Glutamatergic neuron (in vitro differentiated cells): ENCODE measurements at regions not wholly inside any gene's neighbourhood (a gene's known extent, or its start where the extent isn't known, plus 50 kb on each side); places are given as distances from the start of the nearest gene placed in this dataset.

Experiments used
- DNase-seq: peaks from one replicate; pipeline ENCODE4 v3.0.0; 2022
- H3K27ac Mint-ChIP-seq: one replicate; pipeline ENCODE4 v1.8.0; 2020; ENCODE audit warnings: mild to moderate bottlenecking, mixed read lengths, inconsistent platforms; ENCODE audit not compliant: unreplicated experiment
- H3K27me3 Mint-ChIP-seq: one replicate; pipeline ENCODE4 v1.8.0; 2020; ENCODE audit warnings: mild to moderate bottlenecking, moderate library complexity, mixed read lengths, inconsistent platforms; ENCODE audit not compliant: unreplicated experiment
- H3K36me3 Mint-ChIP-seq: one replicate; pipeline ENCODE4 v1.8.0; 2020; ENCODE audit warnings: mild to moderate bottlenecking, mixed read lengths, inconsistent platforms; ENCODE audit not compliant: unreplicated experiment
- H3K4me1 Mint-ChIP-seq: one replicate; pipeline ENCODE4 v1.8.0; 2020; ENCODE audit warnings: mild to moderate bottlenecking, low read depth, mixed read lengths, inconsistent platforms; ENCODE audit not compliant: unreplicated experiment
- H3K4me3 Mint-ChIP-seq: one replicate; pipeline ENCODE4 v1.8.0; 2020; ENCODE audit warnings: mild to moderate bottlenecking, mixed read lengths, inconsistent platforms; ENCODE audit not compliant: unreplicated experiment
- H3K9me3 Mint-ChIP-seq: one replicate; pipeline ENCODE4 v1.8.0; 2020; ENCODE audit warnings: mild to moderate bottlenecking, moderate library complexity, mixed read lengths, inconsistent platforms; ENCODE audit not compliant: unreplicated experiment
- TF ChIP-seq, protein P1 (sequence below): fragments of 200-600 bp; sonication (generic); IDR thresholded peaks from one replicate; pipeline ENCODE4 v1.5.0; 2021; ENCODE audit not compliant: partially characterized antibody, unreplicated experiment

GRCh38 chr2:34949316-34949715 lies 1350.2 kb upstream of the FAM98A start:
- Mint-ChIP-seq H3K4me3 (no peak overlapping the region), H3K36me3 (no peaks in the 10 kb centered on the region), H3K9me3 (no peaks in the 10 kb centered on the region), H3K4me1 (no peaks in the 10 kb centered on the region), H3K27ac (no peak overlapping the region), H3K27me3 (peaks cover 1% of the 10 kb centered on the region)
- TF ChIP-seq, protein P1, sequence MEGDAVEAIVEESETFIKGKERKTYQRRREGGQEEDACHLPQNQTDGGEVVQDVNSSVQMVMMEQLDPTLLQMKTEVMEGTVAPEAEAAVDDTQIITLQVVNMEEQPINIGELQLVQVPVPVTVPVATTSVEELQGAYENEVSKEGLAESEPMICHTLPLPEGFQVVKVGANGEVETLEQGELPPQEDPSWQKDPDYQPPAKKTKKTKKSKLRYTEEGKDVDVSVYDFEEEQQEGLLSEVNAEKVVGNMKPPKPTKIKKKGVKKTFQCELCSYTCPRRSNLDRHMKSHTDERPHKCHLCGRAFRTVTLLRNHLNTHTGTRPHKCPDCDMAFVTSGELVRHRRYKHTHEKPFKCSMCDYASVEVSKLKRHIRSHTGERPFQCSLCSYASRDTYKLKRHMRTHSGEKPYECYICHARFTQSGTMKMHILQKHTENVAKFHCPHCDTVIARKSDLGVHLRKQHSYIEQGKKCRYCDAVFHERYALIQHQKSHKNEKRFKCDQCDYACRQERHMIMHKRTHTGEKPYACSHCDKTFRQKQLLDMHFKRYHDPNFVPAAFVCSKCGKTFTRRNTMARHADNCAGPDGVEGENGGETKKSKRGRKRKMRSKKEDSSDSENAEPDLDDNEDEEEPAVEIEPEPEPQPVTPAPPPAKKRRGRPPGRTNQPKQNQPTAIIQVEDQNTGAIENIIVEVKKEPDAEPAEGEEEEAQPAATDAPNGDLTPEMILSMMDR = no peak
- no peak for DNase-seq

- TF ChIP-seq, protein P1 = no peak
- no peaks in the 10 kb centered on the region for H3K27me3 Mint-ChIP-seq
- no peak overlapping the region for H3K4me3 Mint-ChIP-seq
- no peak for DNase-seq
- no peaks in the 10 kb centered on the region for H3K36me3 Mint-ChIP-seq
- no peaks in the 10 kb centered on the region for H3K9me3 Mint-ChIP-seq
- H3K27ac Mint-ChIP-seq = no peak overlapping the region
- no peaks in the 10 kb centered on the region for H3K4me1 Mint-ChIP-seq
These were observed 1337.0 kb upstream of the FAM98A start for GRCh38 chr2:34936089-34936488.

DNA sequence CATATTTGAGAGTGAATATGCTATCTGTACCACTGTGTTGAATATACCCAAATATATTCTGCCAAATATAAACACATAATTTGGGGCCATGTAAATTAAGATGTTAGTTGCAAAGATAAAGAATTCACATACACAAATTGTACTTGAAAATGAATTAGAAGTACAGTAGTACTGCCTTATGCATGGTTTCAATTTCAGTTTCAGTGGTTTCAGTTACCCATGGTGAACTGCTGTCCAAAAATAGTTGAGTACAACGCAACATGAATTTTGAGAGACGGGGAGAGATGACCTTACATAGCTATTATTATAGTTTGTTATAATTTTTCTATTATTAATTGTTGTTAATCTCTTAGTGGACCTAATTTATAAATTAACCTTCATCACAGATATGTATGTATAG lies 1313.0 kb upstream of the FAM98A start:
- H3K27ac Mint-ChIP-seq = no peak overlapping the region
- H3K4me1 Mint-ChIP-seq = no peaks in the 10 kb centered on the region
- TF ChIP-seq, protein P1 = no peak
- H3K9me3 Mint-ChIP-seq = no peaks in the 10 kb centered on the region
- no peaks in the 10 kb centered on the region for H3K27me3 Mint-ChIP-seq
- no peak for DNase-seq
- no peak overlapping the region for H3K4me3 Mint-ChIP-seq
- H3K36me3 Mint-ChIP-seq = peaks cover 4% of the 10 kb centered on the region

DNA sequence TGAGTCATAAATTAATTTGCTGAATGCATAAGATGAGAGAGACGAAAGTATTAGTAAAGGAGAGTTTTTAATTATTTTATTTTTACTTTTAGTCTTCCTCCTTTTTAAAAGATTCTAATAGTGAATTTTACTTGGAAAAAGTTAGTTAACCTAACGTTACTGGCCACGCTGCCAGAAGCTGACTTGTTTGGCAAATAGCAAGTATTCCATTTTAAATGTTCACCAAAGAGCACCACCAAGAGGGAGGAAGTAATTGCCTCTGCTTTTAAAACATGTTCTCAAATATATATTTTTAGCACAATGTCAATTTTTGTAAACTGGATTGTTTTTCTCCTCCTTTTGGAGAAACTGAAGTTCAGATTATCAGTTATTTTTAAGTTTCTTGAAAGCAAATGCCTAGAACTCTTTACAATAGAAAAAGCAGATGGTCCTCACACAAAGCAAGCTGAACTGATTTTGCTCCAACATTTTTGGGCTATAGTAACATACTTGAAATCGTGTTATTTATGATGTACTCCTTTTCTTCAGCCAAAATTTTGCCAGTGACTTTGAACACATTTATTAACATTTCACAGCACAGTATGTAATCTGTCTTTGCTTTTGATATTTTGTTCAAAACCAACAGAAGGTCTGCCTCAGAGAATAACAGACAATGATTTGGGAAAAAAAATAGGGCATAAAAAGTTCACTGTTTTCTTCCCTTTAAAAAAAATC lies 1311.0 kb upstream of the FAM98A start:
- H3K9me3 Mint-ChIP-seq = no peaks in the 10 kb centered on the region
- H3K4me1 Mint-ChIP-seq = no peaks in the 10 kb centered on the region
- TF ChIP-seq, protein P1 = no peak
- no peak overlapping the region for H3K27ac Mint-ChIP-seq
- no peak for DNase-seq
- H3K4me3 Mint-ChIP-seq = no peak overlapping the region
- H3K36me3 Mint-ChIP-seq = no peaks in the 10 kb centered on the region
- no peaks in the 10 kb centered on the region for H3K27me3 Mint-ChIP-seq

- DNase-seq = no peak
- Mint-ChIP-seq H3K36me3 (no peaks in the 10 kb centered on the region), H3K4me3 (no peak overlapping the region), H3K27me3 (no peaks in the 10 kb centered on the region), H3K4me1 (no peaks in the 10 kb centered on the region), H3K27ac (no peak overlapping the region), H3K9me3 (no peaks in the 10 kb centered on the region)
- TF ChIP-seq, protein P1 = no peak
These were observed 1308.7 kb upstream of the FAM98A start for GRCh38 chr2:34907812-34908211.
